ENCODE measurements at regions not wholly inside any gene's neighbourhood (a gene's known extent, or its start where the extent isn't known, plus 50 kb on each side); places are given as distances from the start of the nearest gene placed in this dataset.

- TF ChIP-seq PATZ1 (CRISPR knock-in tag; IDR thresholded peaks at IDR 0.05; ENCODE audit: borderline replicate concordance) = no peak
- TF ChIP-seq ZFP30 (CRISPR knock-in tag; IDR thresholded peaks at IDR 0.05) = no peak
- TF ChIP-seq ISL1 (CRISPR knock-in tag; IDR thresholded peaks at IDR 0.05) = no peak
- TF ChIP-seq CSRNP3 (CRISPR knock-in tag; IDR thresholded peaks at IDR 0.05) = no peak
These were observed 192.5 kb downstream of the TTLL2 start for GRCh38 chr6:167517254-167517916.

Measured in SK-N-SH treated with all-trans-retinoic acid at 6 μM for 48 hours (cell line).